ENCODE measurements at regions not wholly inside any gene's neighbourhood (a gene's known extent, or its start where the extent isn't known, plus 50 kb on each side); places are given as distances from the start of the nearest gene placed in this dataset.
A peak's percentile ranks its signal among the peaks of the same experiment; 100 is the strongest.

GRCh38 chr6:137334884-137335283 is 115.7 kb upstream of the IFNGR1 start:
- Histone ChIP-seq H3K4me3 (no peak overlapping the region), H3K27me3 (no peaks in the 10 kb centered on the region), H3K9me3 (no peaks in the 10 kb centered on the region), H3K27ac (no peak overlapping the region), H3K36me3 (no peaks in the 10 kb centered on the region), H3K4me1 (peaks cover 0 to 10% (median 0%) of the 10 kb centered on the region in 12 donors)
- DNase-seq, result no peak
- TF ChIP-seq POLR2A (IDR thresholded peaks at IDR 0.05), result no peak
- TF ChIP-seq, protein P1, sequence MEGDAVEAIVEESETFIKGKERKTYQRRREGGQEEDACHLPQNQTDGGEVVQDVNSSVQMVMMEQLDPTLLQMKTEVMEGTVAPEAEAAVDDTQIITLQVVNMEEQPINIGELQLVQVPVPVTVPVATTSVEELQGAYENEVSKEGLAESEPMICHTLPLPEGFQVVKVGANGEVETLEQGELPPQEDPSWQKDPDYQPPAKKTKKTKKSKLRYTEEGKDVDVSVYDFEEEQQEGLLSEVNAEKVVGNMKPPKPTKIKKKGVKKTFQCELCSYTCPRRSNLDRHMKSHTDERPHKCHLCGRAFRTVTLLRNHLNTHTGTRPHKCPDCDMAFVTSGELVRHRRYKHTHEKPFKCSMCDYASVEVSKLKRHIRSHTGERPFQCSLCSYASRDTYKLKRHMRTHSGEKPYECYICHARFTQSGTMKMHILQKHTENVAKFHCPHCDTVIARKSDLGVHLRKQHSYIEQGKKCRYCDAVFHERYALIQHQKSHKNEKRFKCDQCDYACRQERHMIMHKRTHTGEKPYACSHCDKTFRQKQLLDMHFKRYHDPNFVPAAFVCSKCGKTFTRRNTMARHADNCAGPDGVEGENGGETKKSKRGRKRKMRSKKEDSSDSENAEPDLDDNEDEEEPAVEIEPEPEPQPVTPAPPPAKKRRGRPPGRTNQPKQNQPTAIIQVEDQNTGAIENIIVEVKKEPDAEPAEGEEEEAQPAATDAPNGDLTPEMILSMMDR (IDR thresholded peaks at IDR 0.05), result no peak
- WGBS, 4 donors, result 92 to 95% (median 93%) methylated on average over 3 of the region's 3 CpGs
- no peak for ATAC-seq
- intact Hi-C loops (cut with DNase I), result loop anchor here in 1 of 10 donors (10.0 kb wide), 1 partner anchor 80 kb away; no protein-coding TSS in a partner anchor

GRCh38 chr6:137334094-137334493 is 114.9 kb upstream of the IFNGR1 start:
- DNase-seq, result no peak
- H3K27me3 ChIP-seq, result no peaks in the 10 kb centered on the region
- peaks cover 0 to 10% (median 0%) of the 10 kb centered on the region in 12 donors for H3K4me1 ChIP-seq
- TF ChIP-seq POLR2A (IDR thresholded peaks at IDR 0.05), result no peak
- TF ChIP-seq, protein P1 (IDR thresholded peaks at IDR 0.05), result no peak
- H3K4me3 ChIP-seq, result no peak overlapping the region
- no peaks in the 10 kb centered on the region for H3K9me3 ChIP-seq
- peak; percentile 34 to 84 (median 75) for ATAC-seq
- intact Hi-C loops (cut with DNase I), result loop anchor here in 1 of 10 donors (10.0 kb wide), 1 partner anchor 81 kb away; no protein-coding TSS in a partner anchor
- 50 to 58% (median 53%) methylated on average over 5 of the region's 5 CpGs for WGBS, 4 donors
- H3K36me3 ChIP-seq, result no peaks in the 10 kb centered on the region
- H3K27ac ChIP-seq, result no peak overlapping the region

- no peak overlapping the region for H3K4me3 ChIP-seq
- peak overlapping the region in 2 of 12 donors; percentile 10 to 13 for H3K27ac ChIP-seq
- H3K9me3 ChIP-seq, result no peaks in the 10 kb centered on the region
- WGBS, 4 donors, result 65 to 72% (median 66%) methylated on average over 8 of the region's 8 CpGs
- no peak for TF ChIP-seq POLR2A (IDR thresholded peaks at IDR 0.05)
- TF ChIP-seq, protein P1 (IDR thresholded peaks at IDR 0.05), result no peak
- no peaks in the 10 kb centered on the region for H3K27me3 ChIP-seq
- DNase-seq (peak in 1 of 5 donors; percentile 17), ATAC-seq (peak; percentile 30 to 88 (median 74))
- peaks cover 0 to 10% (median 0%) of the 10 kb centered on the region in 12 donors for H3K4me1 ChIP-seq
- no peaks in the 10 kb centered on the region for H3K36me3 ChIP-seq
- intact Hi-C loops (cut with DNase I), result loop anchor here in 1 of 10 donors (10.0 kb wide), 1 partner anchor 82 kb away; no protein-coding TSS in a partner anchor
These were observed 113.6 kb upstream of the IFNGR1 start for GRCh38 chr6:137332637-137333280.

DNA sequence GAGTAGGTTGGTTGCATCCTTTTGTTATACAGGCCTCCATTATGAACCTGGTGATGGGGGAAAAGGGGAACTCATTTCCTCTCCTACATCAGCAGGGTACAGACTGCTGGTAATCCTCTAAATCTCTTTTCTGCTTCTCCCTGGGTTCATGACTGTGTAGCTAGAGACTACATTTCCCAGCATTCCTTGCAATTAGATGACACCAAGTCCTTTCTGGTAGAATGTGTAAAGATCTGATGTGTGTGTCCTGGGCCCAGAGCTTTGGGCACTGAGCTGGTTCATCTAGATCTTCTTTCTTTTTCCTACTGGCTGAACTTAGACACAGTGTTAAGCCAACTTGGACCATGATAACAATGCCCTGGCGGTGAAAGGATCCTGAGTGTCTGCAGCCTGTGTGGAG is 104.7 kb upstream of the IFNGR1 start:
- Histone ChIP-seq H3K4me3 (no peak overlapping the region), H3K27me3 (no peaks in the 10 kb centered on the region), H3K27ac (no peak overlapping the region), H3K4me1 (no peaks in the 10 kb centered on the region), H3K9me3 (no peaks in the 10 kb centered on the region), H3K36me3 (no peaks in the 10 kb centered on the region)
- TF ChIP-seq, protein P1 (IDR thresholded peaks at IDR 0.05), result no peak
- TF ChIP-seq POLR2A (IDR thresholded peaks at IDR 0.05), result no peak
- DNase-seq (no peak), ATAC-seq (no peak)
- 19 to 99% (median 68%) methylated on average over 1 of the region's 1 CpG for WGBS, 4 donors
- intact Hi-C loops (cut with DNase I), result no loop called here
